Fibroblast of lung (primary cell): ENCODE measurements at regions not wholly inside any gene's neighbourhood (a gene's known extent, or its start where the extent isn't known, plus 50 kb on each side); places are given as distances from the start of the nearest gene placed in this dataset.

Source experiments
- CTCF ChIP-seq, 2 donors: IDR thresholded peaks in 1 of 2; conservative IDR thresholded peaks in 1 of 2; 1 replicate in 1 of 2; 2 replicates in 1 of 2; pipeline ENCODE4 v1.5.1; 2011 to 2012; ENCODE audit warnings: low read length in 2 of 2, control low read depth in 1 of 2, inconsistent platforms in 1 of 2, low read depth in 1 of 2, mild to moderate bottlenecking in 1 of 2
- EZH2 ChIP-seq: IDR thresholded peaks from 2 replicates; pipeline ENCODE4 v1.5.1; 2012; ENCODE audit warnings: low read length, control low read depth, mild to moderate bottlenecking; ENCODE audit errors: missing control alignments

- no peak for TF ChIP-seq CTCF (conservative IDR thresholded peaks at IDR 0.05 in 1 of 2, IDR thresholded peaks at IDR 0.05 in 1 of 2; ENCODE audit: low read depth in 1 of 2, low read length in 2 of 2)
- TF ChIP-seq EZH2 = no peak
Observed at GRCh38 chr4:38210396-38211114, 250.4 kb downstream of the PTTG2 start.
